AG10803 (cell line): ENCODE measurements at regions not wholly inside any gene's neighbourhood (a gene's known extent, or its start where the extent isn't known, plus 50 kb on each side); places are given as distances from the start of the nearest gene placed in this dataset.
"Not testable (repeated sequence)": the region's sequence is repeated elsewhere in the genome, so short reads cannot be mapped to it uniquely, and the experiment has no call there.

Experiments used
- DNase-seq: peaks from one replicate; pipeline ENCODE4 v3.0.0; 2010; ENCODE audit warnings: low read depth
- H3K4me3 ChIP-seq: 2 replicates; pipeline ENCODE4 v1.5.1; 2011; ENCODE audit warnings: mild to moderate bottlenecking, low read length, control low read depth
- CTCF ChIP-seq: conservative IDR thresholded peaks from 2 replicates; pipeline ENCODE4 v1.5.1; 2011; ENCODE audit warnings: mild to moderate bottlenecking, low read length, control low read depth, inconsistent platforms

GRCh38 chr13:50494138-50494537 is 349.4 kb downstream of the DLEU7 start:
- no peak for TF ChIP-seq CTCF
- DNase-seq = no peak
- no peak overlapping the region for H3K4me3 ChIP-seq

DNA sequence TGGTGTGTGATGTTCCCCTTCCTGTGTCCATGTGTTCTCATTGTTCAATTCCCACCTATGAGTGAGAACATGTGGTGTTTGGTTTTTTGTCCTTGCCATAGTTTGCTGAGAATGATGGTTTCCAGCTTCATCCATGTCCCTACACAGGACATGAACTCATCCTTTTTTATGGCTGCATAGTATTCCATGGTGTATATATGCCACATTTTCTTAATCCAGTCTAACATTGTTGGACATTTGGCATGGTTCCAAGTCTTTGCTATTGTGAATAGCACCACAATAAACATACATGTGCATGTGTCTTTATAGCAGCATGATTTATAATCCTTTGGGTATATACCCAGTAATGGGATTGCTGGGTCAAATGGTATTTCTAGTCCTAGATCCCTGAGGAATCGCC is 340.3 kb downstream of the DLEU7 start:
- DNase-seq, H3K4me3 ChIP-seq: not testable (repeated sequence)

DNA sequence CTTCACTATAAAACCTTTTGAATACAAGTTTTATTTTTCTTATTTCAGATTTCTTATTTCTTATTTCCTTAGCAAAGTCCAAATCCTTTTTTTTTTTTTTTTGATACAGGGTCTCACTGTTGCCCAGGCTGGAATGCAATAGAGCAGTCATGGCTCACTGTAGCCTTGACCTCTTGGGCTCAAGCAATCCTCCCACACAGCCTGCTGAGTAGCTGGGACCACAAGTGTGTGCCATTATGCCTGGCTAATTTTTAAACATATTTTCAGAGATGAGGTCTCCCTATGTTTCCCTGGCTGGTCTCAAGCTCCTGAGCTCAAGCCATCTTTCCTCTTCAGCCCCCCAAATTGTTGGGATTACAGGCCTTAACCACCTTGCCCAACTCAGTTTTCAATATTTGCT is 334.3 kb downstream of the DLEU7 start:
- no peak overlapping the region for H3K4me3 ChIP-seq
- no peak for TF ChIP-seq CTCF
- DNase-seq = no peak

GRCh38 chr13:50509771-50510441 is 333.6 kb downstream of the DLEU7 start:
- peak; percentile 36 for DNase-seq
- H3K4me3 ChIP-seq = no peak overlapping the region
- TF ChIP-seq CTCF = no peak

DNA sequence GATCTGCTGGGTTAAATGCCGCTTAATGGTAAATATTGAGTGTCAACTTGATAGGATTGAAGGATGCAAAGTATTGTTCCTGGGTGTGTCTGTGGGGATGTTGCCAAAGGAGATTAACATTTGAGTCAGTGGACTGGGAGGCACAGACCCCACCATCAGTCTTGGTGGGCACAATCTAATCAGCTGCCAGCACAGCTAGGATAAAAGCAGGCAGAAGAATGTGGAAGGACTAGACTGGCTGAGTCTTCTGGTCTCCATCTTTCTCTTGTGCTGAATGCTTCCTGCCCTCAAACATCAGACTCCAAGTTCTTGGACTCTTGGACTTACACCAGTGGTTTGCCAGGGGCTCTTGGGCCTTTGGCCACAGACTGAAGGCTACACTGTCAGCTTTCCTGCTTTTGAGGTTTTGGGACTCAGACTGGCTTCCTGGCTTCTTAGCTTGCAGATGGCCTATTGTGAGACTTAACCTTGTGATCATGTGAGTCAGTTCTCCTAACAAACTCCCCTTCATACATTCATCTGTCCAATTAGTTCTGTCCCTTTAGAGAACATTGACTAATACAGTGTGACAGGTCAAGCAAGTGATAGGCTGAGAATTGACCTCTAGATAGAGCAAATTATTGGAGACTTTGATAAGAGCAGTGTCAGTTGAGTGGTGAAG is 332.5 kb downstream of the DLEU7 start:
- H3K4me3 ChIP-seq, DNase-seq: not testable (repeated sequence)

DNA sequence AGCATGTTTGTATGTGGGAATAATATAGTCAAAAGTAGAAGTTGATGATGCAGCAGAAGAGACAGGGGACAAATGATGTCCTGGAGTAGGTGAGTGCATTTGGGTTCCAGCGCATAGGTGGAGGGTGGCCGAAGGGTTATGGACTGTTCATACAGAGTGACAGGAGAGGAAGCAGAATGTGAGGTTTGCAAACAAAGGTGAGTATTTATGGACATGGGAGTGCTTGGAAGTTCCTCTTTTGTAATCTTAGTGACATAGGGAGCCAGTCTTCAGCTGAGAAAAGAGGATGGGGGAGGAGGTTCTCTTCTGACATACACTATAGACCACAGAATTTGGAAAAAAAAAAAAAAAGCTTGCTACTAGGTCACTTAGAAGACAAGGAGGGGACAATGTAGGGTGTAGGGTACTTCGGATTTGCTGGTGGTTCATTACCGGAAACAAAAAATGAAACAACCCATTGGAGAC is 331.6 kb downstream of the DLEU7 start:
- no peak for DNase-seq
- H3K4me3 ChIP-seq = peak overlapping the region; percentile 47
- no peak for TF ChIP-seq CTCF

DNA sequence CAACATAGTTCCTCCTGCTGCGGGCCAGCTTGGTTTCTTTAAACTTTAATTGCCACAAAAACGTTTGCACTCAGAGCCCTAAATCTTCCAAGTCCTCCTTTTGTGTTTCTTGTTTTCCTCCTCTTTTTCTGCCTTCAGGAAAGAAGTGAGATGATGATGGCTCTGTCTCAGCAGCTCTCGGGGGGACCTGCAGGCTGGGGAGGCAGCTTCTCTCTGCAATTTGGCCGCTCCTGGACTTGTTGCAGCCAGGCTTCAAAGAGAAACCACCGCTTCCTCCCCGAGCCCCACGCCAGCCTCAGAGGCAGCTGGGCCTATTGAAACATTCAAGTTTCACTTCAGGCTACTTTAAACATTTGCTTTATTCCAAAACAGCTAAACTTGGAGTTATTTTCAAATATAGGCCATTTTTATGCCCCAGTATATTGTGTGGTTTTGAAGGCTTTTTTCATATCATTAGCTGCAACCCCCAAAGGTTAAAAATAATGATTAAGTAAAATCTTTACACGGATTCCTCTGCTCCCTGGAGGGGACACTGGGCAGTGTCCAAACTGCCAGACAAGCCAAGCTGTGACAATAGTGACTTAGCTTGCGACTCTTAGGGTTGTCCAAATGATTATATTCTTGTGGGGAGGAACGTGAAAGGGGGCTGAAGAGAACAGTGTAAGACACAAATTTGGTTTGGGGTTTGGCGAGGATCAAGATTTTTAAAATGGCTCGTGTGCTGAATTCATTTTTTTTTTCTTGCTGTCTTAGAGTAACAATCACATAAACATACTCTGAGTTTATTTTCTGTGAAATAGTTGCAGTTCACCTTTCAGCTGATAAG is 330.8 kb downstream of the DLEU7 start:
- TF ChIP-seq CTCF = no peak; the same call in 1 of the 2 replicates
- peak overlapping the region; percentile 47 for H3K4me3 ChIP-seq
- DNase-seq = peak; percentile 62
